H7 (cell line): ENCODE measurements at regions not wholly inside any gene's neighbourhood (a gene's known extent, or its start where the extent isn't known, plus 50 kb on each side); places are given as distances from the start of the nearest gene placed in this dataset.

ENCODE experiments used
- DNase-seq: peaks from one replicate; pipeline ENCODE4 v3.0.0; 2012
- H3K27me3 ChIP-seq: 2 replicates; pipeline ENCODE4 v1.6.0; 2011; ENCODE audit warnings: mild to moderate bottlenecking, low read length; ENCODE audit not compliant: control insufficient read depth, insufficient read depth
- H3K36me3 ChIP-seq: replicated peaks from 2 replicates; pipeline ENCODE4 v1.5.1; 2011; ENCODE audit warnings: low read length; ENCODE audit not compliant: control insufficient read depth, insufficient read depth
- H3K4me3 ChIP-seq: 2 replicates; pipeline ENCODE4 v1.5.1; 2011; ENCODE audit warnings: low read depth, mild to moderate bottlenecking, control low read depth, low read length, moderate library complexity; ENCODE audit not compliant: insufficient read depth

GRCh38 chr7:57328457-57328856, 121.5 kb upstream of the ZNF716 start:
- H3K27me3 ChIP-seq = no peaks in the 10 kb centered on the region
- no peak overlapping the region for H3K4me3 ChIP-seq
- DNase-seq = no peak
- no peaks in the 10 kb centered on the region for H3K36me3 ChIP-seq

- Histone ChIP-seq H3K27me3 (no peaks in the 10 kb centered on the region), H3K36me3 (no peaks in the 10 kb centered on the region), H3K4me3 (no peak overlapping the region)
- DNase-seq = no peak
Observed at GRCh38 chr7:57328963-57329362, 121.0 kb upstream of the ZNF716 start.

GRCh38 chr7:57339198-57339944, 110.6 kb upstream of the ZNF716 start:
- H3K27me3 ChIP-seq = no peaks in the 10 kb centered on the region
- no peaks in the 10 kb centered on the region for H3K36me3 ChIP-seq
- H3K4me3 ChIP-seq = no peak overlapping the region
- DNase-seq = no peak

GRCh38 chr7:57342954-57343353, 107.0 kb upstream of the ZNF716 start:
- DNase-seq = no peak
- Histone ChIP-seq H3K36me3 (no peaks in the 10 kb centered on the region), H3K4me3 (no peak overlapping the region), H3K27me3 (no peaks in the 10 kb centered on the region)

DNA sequence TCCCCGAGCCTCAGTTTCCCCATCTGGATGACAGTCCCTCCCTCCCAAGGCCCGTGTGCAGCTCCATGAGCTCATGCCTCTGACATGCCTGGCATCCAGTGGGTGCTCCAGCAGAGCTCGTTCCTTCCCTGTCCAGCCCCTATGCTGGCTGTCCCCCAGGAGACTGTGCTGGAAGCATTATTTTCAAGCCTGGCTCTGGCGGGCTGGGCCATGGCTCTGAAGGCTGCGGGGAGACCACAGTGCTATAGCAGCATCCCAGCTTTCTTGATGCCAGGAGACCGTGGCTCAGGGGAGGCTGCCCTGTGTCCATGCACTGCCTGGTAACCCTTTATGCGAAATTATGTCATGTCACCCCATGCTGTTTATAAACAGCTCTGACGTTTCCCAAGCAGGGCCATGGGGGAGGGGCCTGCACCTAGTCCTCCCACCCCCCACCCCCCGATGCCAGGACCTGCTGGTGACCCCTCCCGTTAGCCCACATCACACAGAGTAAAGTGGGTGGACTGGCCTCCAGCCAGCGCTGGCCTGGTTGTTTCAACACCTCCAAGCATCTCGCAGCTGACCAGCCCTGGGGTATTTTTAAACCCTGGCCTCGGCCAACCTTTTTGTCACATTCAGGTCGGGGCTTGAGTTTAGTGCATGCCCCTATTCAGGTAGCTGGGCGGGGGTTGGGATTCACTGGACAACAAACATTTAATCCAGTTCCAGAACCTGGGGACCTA, 105.9 kb upstream of the ZNF716 start:
- H3K4me3 ChIP-seq = no peak overlapping the region
- H3K36me3 ChIP-seq = no peaks in the 10 kb centered on the region
- DNase-seq = no peak
- no peaks in the 10 kb centered on the region for H3K27me3 ChIP-seq

- Histone ChIP-seq H3K27me3 (no peaks in the 10 kb centered on the region), H3K36me3 (no peaks in the 10 kb centered on the region), H3K4me3 (no peak overlapping the region)
- DNase-seq = no peak
Observed at GRCh38 chr7:57344957-57345356, 105.0 kb upstream of the ZNF716 start.

DNA sequence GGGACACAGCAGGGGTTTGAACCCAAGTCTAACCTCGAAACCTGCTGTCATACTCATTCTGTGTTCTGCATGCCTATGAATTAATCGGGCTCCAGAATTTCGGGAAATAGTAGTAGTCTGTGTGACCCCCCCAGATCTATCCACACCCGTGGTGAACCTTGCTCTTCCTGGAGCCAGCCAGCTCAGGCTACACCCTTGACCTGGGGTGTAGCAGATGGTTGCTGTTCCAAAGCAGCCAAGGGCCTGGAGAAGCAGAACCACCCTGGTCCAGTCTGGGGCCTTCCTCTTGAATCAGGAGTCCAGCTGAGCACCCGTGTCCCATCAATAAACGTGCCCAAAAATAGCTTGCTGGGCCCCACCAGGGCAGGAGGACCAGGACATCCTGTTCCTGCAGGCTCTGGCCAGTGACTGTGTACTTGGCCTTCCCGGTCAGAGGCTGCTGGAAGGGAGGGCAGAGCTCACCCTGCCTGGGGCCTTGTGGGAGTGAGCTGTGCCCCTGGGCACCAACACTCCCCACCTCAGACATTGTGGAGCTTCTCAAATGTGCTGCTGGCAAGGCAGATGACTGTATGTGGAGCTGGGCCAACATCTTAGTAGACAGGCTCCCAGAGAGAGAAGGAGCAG, 101.2 kb upstream of the ZNF716 start:
- Histone ChIP-seq H3K27me3 (no peaks in the 10 kb centered on the region), H3K4me3 (no peak overlapping the region), H3K36me3 (no peaks in the 10 kb centered on the region)
- no peak for DNase-seq

DNA sequence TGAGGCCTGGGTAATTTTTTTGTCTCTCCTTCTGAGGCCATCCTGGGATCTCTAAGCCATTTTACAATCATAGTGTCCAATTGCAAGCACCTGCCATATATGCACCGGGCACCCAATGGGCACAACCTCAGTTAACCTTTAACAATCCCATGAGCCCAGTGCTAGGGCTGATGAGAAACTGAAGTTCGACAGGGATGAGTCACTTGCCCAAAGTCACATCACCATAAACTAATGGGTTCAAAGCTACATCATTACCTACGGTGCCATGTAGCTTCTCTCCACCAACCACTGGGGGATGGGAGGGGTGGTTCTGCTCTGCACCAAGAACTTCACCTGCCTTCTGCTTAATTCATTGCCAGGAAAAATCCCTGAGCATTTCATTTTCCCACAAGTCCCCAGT, 95.8 kb upstream of the ZNF716 start:
- H3K4me3 ChIP-seq = no peak overlapping the region
- no peaks in the 10 kb centered on the region for H3K27me3 ChIP-seq
- DNase-seq = no peak
- no peaks in the 10 kb centered on the region for H3K36me3 ChIP-seq

DNA sequence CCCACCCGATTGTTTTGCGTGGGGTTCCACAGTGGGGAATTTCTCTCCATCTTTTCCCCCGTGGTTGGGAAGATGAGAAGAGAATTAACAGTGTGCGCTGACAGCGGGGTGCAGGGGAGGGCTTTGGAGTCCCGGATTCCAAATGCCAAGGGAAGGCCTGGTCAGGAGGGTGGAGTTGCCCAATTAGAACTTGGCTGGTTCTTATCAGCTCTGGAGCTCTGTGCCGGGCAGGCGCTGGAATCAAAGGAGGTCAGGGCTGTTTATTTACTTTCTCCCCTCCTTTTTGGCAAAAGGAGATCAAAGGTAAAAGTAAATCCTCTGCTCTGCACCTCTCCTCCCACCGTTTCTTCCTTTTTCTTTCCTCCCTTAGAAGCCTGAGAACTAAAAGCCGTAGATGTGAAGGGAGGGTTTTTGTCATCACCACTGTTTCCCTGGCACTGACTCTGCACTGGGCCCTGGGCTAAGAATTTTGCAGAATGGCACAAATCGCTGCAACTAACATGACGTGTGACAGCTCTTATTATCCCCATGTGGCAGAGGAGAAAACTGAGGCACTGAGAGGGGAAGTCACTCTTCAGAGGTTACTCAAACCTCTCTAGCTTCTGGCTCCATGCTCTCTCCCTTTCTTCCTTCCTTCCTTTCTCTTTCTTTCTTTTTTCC, 95.2 kb upstream of the ZNF716 start:
- Histone ChIP-seq H3K27me3 (no peaks in the 10 kb centered on the region), H3K4me3 (no peak overlapping the region), H3K36me3 (no peaks in the 10 kb centered on the region)
- DNase-seq = no peak

DNA sequence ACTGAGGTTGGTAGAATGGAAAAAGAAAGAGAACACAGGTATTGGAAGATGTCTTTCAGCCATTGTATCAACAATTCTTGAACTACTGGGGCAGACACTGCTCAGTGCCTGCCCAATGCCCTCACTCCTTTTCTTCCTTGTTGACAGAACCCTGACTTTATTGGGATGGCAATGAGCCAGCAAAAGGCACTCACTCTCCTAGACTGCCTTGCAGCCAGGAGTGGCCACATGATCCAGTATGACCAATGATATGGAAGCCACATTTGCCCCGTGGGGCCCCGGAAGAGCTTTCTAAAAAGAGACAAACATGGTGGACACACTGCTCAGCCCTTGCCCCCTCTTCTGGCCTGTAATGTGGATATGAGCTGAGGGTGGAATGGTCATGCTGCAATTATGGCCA, 88.6 kb upstream of the ZNF716 start:
- no peaks in the 10 kb centered on the region for H3K27me3 ChIP-seq
- DNase-seq = no peak
- no peaks in the 10 kb centered on the region for H3K36me3 ChIP-seq
- no peak overlapping the region for H3K4me3 ChIP-seq

DNA sequence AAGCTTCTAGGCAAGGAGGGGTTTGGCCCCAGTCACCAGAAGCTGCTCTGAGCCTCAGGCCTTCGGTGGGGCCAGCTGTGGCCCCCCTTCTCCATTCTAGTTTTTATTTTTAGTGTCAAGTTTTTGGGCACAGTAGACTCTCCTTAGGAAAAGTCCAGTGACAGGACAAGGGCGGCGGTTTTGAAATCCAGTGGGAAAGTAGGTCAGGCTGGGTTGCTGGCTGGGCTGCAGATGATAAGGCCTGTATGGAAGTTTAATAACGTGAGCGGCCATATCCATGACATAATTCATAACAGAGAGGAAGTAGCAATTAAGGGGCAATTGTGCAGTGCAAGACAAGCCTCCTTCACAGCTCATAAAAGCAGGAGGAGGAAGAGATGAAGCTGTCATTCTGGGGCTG, 87.1 kb upstream of the ZNF716 start:
- Histone ChIP-seq H3K36me3 (no peaks in the 10 kb centered on the region), H3K4me3 (no peak overlapping the region), H3K27me3 (no peaks in the 10 kb centered on the region)
- DNase-seq = no peak

DNA sequence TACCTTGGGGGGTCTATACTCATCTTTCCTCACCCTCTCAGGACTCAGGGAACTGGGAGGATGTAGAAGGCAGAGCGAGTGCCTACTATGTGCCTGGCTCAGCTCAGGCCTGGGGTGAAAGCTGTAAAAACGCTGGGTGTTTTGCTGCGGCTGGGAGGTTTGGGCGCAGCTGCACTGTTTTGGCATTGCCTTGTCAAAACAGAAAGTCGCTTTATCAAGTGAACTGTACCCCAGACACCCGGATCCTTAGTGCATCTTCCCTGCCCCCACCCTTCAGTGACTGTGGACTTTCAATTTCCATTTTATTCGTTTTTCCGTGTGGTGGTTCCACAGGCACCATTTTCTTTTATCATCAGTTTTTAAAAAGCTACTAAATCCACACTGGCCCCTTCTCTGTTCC, 86.7 kb upstream of the ZNF716 start:
- Histone ChIP-seq H3K36me3 (no peaks in the 10 kb centered on the region), H3K4me3 (no peak overlapping the region), H3K27me3 (no peaks in the 10 kb centered on the region)
- no peak for DNase-seq

DNA sequence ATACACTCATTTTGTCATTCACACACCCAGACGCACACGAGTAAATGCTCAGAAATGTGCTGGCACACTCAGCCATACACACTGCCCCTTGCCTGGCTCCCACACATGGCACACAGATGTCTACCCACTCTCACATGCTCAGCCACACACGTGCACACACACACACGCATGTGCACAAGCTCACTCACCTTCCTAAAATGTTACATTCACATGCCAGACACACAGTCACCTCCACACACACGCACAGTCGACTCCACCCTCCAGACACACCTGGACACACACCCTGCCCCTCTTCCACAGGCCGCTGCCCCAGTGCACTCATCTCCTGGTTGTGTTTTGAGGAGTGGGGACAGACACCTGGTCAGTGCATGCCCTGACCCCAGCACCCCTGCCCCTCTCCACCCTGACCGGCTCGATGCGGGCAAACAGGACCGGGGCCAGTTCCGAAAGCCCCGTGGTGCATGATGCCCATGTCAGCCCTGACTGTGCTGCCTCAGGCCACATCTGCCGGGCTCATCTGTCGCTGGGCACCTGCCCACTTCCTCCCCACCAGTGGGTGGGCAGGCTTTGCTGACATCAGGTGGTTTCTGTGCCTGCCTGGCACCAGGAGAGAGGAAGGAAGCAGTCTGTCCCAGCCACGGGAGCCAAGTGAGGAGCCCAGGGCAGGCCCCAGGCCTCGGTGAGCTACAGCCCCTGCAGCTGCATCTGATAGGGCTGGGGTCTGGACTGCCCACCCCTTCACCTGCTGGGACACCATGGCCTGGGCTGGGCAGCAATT, 84.9 kb upstream of the ZNF716 start:
- DNase-seq = no peak
- Histone ChIP-seq H3K36me3 (no peaks in the 10 kb centered on the region), H3K27me3 (no peaks in the 10 kb centered on the region), H3K4me3 (no peak overlapping the region)

GRCh38 chr7:57367171-57367570, 82.8 kb upstream of the ZNF716 start:
- no peaks in the 10 kb centered on the region for H3K36me3 ChIP-seq
- H3K27me3 ChIP-seq = no peaks in the 10 kb centered on the region
- DNase-seq = no peak
- H3K4me3 ChIP-seq = no peak overlapping the region
